Epithelial cell of prostate (primary cell): ENCODE measurements at regions not wholly inside any gene's neighbourhood (a gene's known extent, or its start where the extent isn't known, plus 50 kb on each side); places are given as distances from the start of the nearest gene placed in this dataset.
"Not testable (repeated sequence)": the region's sequence is repeated elsewhere in the genome, so short reads cannot be mapped to it uniquely, and the experiment has no call there.

Experiments used
- DNase-seq: peaks from one replicate; pipeline ENCODE4 v3.0.0-alpha.2; 2011; ENCODE audit warnings: low read depth, low spot score
- H3K27ac ChIP-seq: fragments of 450-650 bp; 2 replicates; pipeline ENCODE4 v1.5.1; 2017; ENCODE audit warnings: mild to moderate bottlenecking

- no peak for DNase-seq
- H3K27ac ChIP-seq = peak overlapping the region; percentile 2
These were observed 992.7 kb upstream of the HS3ST1 start for GRCh38 chr4:12421364-12421763.

- no peak for DNase-seq
These were observed 988.1 kb upstream of the HS3ST1 start for GRCh38 chr4:12416755-12417154.

GRCh38 chr4:12414181-12414812 lies 985.6 kb upstream of the HS3ST1 start:
- DNase-seq = no peak
- no peak overlapping the region for H3K27ac ChIP-seq

More at GRCh38 chr4:12416755-12417154, 988.1 kb upstream of the HS3ST1 start:
- no peak overlapping the region for H3K27ac ChIP-seq

- no peak overlapping the region for H3K27ac ChIP-seq
- no peak for DNase-seq
These were observed 982.4 kb upstream of the HS3ST1 start for GRCh38 chr4:12411072-12411471.

GRCh38 chr4:12409507-12410190 lies 981.0 kb upstream of the HS3ST1 start:
- no peak for DNase-seq
- no peak overlapping the region for H3K27ac ChIP-seq

- no peak overlapping the region for H3K27ac ChIP-seq
- DNase-seq = no peak
These were observed 979.7 kb upstream of the HS3ST1 start for GRCh38 chr4:12408364-12408763.

- DNase-seq = no peak
- no peak overlapping the region for H3K27ac ChIP-seq
These were observed 974.5 kb upstream of the HS3ST1 start for GRCh38 chr4:12403175-12403574.

- H3K27ac ChIP-seq = peak overlapping the region; percentile 8
- DNase-seq = peak; percentile 20
These were observed 971.1 kb upstream of the HS3ST1 start for GRCh38 chr4:12399781-12400180.

- no peak for DNase-seq
- no peak overlapping the region for H3K27ac ChIP-seq
These were observed 965.1 kb upstream of the HS3ST1 start for GRCh38 chr4:12393631-12394262.

GRCh38 chr4:12389604-12390003 lies 960.9 kb upstream of the HS3ST1 start:
- peak; percentile 31 for DNase-seq
- H3K27ac ChIP-seq = no peak overlapping the region

- no peak overlapping the region for H3K27ac ChIP-seq
- no peak for DNase-seq
These were observed 953.9 kb upstream of the HS3ST1 start for GRCh38 chr4:12382567-12382966.

- no peak overlapping the region for H3K27ac ChIP-seq
- DNase-seq = no peak
These were observed 950.5 kb upstream of the HS3ST1 start for GRCh38 chr4:12379191-12379590.

GRCh38 chr4:12375805-12376204 lies 947.1 kb upstream of the HS3ST1 start:
- no peak for DNase-seq
- no peak overlapping the region for H3K27ac ChIP-seq

GRCh38 chr4:12365869-12366268 lies 937.2 kb upstream of the HS3ST1 start:
- not testable (repeated sequence) for H3K27ac ChIP-seq, DNase-seq

GRCh38 chr4:12360391-12360790 lies 931.7 kb upstream of the HS3ST1 start:
- DNase-seq = peak; percentile 69
- no peak overlapping the region for H3K27ac ChIP-seq

- DNase-seq = no peak
- H3K27ac ChIP-seq = no peak overlapping the region
These were observed 930.7 kb upstream of the HS3ST1 start for GRCh38 chr4:12359420-12359819.

- not testable (repeated sequence) for H3K27ac ChIP-seq, DNase-seq
These were observed 904.4 kb upstream of the HS3ST1 start for GRCh38 chr4:12333083-12333482.

- no peak overlapping the region for H3K27ac ChIP-seq
- DNase-seq = no peak
These were observed 896.3 kb upstream of the HS3ST1 start for GRCh38 chr4:12324965-12325364.

- DNase-seq = no peak
- no peak overlapping the region for H3K27ac ChIP-seq
These were observed 891.1 kb upstream of the HS3ST1 start for GRCh38 chr4:12319765-12320164.

GRCh38 chr4:12304905-12305304 lies 876.2 kb upstream of the HS3ST1 start:
- DNase-seq = no peak

GRCh38 chr4:12296366-12296765 lies 867.7 kb upstream of the HS3ST1 start:
- no peak overlapping the region for H3K27ac ChIP-seq
- no peak for DNase-seq

More at GRCh38 chr4:12304905-12305304, 876.2 kb upstream of the HS3ST1 start:
- H3K27ac ChIP-seq = no peak overlapping the region
